Neuronal stem cell (in vitro differentiated cells): ENCODE measurements at regions not wholly inside any gene's neighbourhood (a gene's known extent, or its start where the extent isn't known, plus 50 kb on each side); places are given as distances from the start of the nearest gene placed in this dataset.

Experiments used
- DNase-seq: peaks from one replicate; pipeline ENCODE4 v3.0.0-alpha.2; 2013; ENCODE audit warnings: low spot score
- H2AFZ ChIP-seq: one replicate; pipeline ENCODE4 v1.6.1; 2013; ENCODE audit warnings: mild to moderate bottlenecking, low read length, inconsistent platforms
- H2AK5ac ChIP-seq: 2 replicates; pipeline ENCODE4 v1.6.1; 2013; ENCODE audit warnings: low read depth, mild to moderate bottlenecking, inconsistent platforms, low read length, moderate library complexity, mixed read lengths
- H2BK120ac ChIP-seq: 2 replicates; pipeline ENCODE4 v1.6.1; 2013; ENCODE audit warnings: low read depth, mild to moderate bottlenecking, inconsistent platforms, low read length, moderate library complexity, mixed read lengths
- H2BK12ac ChIP-seq: one replicate; pipeline ENCODE4 v1.6.1; 2013; ENCODE audit warnings: low read length, inconsistent platforms
- H2BK15ac ChIP-seq: 2 replicates; pipeline ENCODE4 v1.6.1; 2013; ENCODE audit warnings: mild to moderate bottlenecking, low read length, inconsistent platforms, mixed read lengths
- H2BK5ac ChIP-seq: one replicate; pipeline ENCODE4 v1.6.1; 2013; ENCODE audit warnings: inconsistent platforms, mild to moderate bottlenecking, low read length, moderate library complexity
- H3K14ac ChIP-seq: one replicate; pipeline ENCODE4 v1.6.1; 2013; ENCODE audit warnings: low read length, inconsistent platforms
- H3K18ac ChIP-seq: 2 replicates; pipeline ENCODE4 v1.6.1; 2013; ENCODE audit warnings: low read length, inconsistent platforms
- H3K23ac ChIP-seq: 2 replicates; pipeline ENCODE4 v1.6.1; 2013; ENCODE audit warnings: low read depth, mild to moderate bottlenecking, mixed read lengths, low read length, inconsistent platforms; ENCODE audit not compliant: poor library complexity
- H3K27ac ChIP-seq: replicated peaks from 3 replicates; pipeline ENCODE4 v1.5.1; 2013; ENCODE audit warnings: low read length, inconsistent platforms
- H3K27me3 ChIP-seq, 3 experiments: 2 replicates each; pipeline ENCODE4 v1.6.1; 2013; ENCODE audit warnings: low read length in 3 of 3, mild to moderate bottlenecking in 2 of 3, inconsistent platforms in 1 of 3, low read depth in 1 of 3, mixed read lengths in 1 of 3, moderate library complexity in 1 of 3; ENCODE audit not compliant: control insufficient read depth in 3 of 3, insufficient read depth in 3 of 3
- H3K36me3 ChIP-seq, 2 donors: replicated peaks in 1 of 2; 2 replicates each; pipeline ENCODE4 v1.6.1; 2013; ENCODE audit warnings: low read length in 2 of 2; ENCODE audit not compliant: control insufficient read depth in 2 of 2, insufficient read depth in 2 of 2
- H3K4ac ChIP-seq: 2 replicates; pipeline ENCODE4 v1.6.1; 2013; ENCODE audit warnings: inconsistent platforms, mild to moderate bottlenecking, low read length, moderate library complexity
- H3K4me1 ChIP-seq, 2 donors: 1 replicate in 1 of 2; 2 replicates in 1 of 2; pipeline ENCODE4 v1.6.1; 2013; ENCODE audit warnings: low read length in 2 of 2, low read depth in 1 of 2; ENCODE audit not compliant: control insufficient read depth in 2 of 2, insufficient read depth in 1 of 2
- H3K4me2 ChIP-seq: one replicate; pipeline ENCODE4 v1.6.1; 2013; ENCODE audit warnings: mild to moderate bottlenecking, low read length, inconsistent platforms; ENCODE audit not compliant: insufficient read depth, poor library complexity, severe bottlenecking
- H3K4me3 ChIP-seq, 2 donors: 2 replicates each; pipeline ENCODE4 v1.5.1; 2013; ENCODE audit warnings: low read length in 2 of 2, mild to moderate bottlenecking in 2 of 2, inconsistent platforms in 1 of 2, moderate library complexity in 1 of 2
- H3K79me1 ChIP-seq: one replicate; pipeline ENCODE4 v1.6.1; 2013; ENCODE audit warnings: low read depth, mild to moderate bottlenecking, inconsistent platforms, low read length, moderate library complexity
- H3K9ac ChIP-seq: one replicate; pipeline ENCODE4 v1.6.1; 2013; ENCODE audit warnings: mild to moderate bottlenecking, low read depth, low read length, inconsistent platforms; ENCODE audit not compliant: poor library complexity
- H3K9me3 ChIP-seq, 2 donors: replicated peaks in 1 of 2; 2 replicates each; pipeline versions ENCODE3 to v1.6.1; 2013; ENCODE audit warnings: low read length in 2 of 2, mild to moderate bottlenecking in 2 of 2, inconsistent platforms in 1 of 2, low read depth in 1 of 2, mixed read lengths in 1 of 2, moderate library complexity in 1 of 2; ENCODE audit not compliant: control insufficient read depth in 2 of 2, insufficient read depth in 1 of 2
- H4K8ac ChIP-seq: one replicate; pipeline ENCODE4 v1.6.1; 2013; ENCODE audit warnings: low read depth, mild to moderate bottlenecking, inconsistent platforms, low read length, moderate library complexity
- H4K91ac ChIP-seq: one replicate; pipeline ENCODE4 v1.6.1; 2013; ENCODE audit warnings: low read length, low read depth, mild to moderate bottlenecking, inconsistent platforms; ENCODE audit not compliant: poor library complexity
- WGBS, 2 donors: extraction: QIAGEN DNeasy Blood & Tissue Kit; methylation state at CpG; one replicate each; pipeline ENCODE4 v1.1.7; 2013; ENCODE audit warnings: missing lambda C conversion rate in 2 of 2, mixed read lengths in 1 of 2; ENCODE audit not compliant: insufficient read length in 2 of 2, insufficient replicate concordance in 1 of 2; ENCODE audit errors: extremely low coverage in 2 of 2; 5-methylcytosine and 5-hydroxymethylcytosine counted together

DNA sequence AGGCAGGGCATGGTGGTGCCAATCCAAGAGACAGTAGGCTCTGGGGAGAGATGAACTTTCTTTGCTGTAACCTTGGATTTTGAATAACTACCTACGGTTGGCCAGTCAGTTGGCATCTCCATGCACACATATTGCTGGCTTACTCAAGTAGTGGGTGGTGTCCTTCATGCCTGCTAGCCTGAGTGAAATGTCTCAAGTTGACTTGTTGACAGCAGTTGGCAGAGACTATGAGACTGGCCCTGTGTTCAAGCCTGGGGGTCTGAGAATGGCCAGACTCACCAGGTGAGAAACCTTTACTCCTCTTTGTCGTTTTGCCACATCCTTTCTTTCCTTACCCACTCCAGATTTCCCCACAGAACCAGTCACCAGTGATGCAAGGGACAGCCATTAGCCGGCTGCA is 173.3 kb downstream of the MID1IP1 start:
- H3K79me1 ChIP-seq, result no peaks in the 10 kb centered on the region
- H2BK120ac ChIP-seq, result no peak overlapping the region
- no peak overlapping the region for H2BK5ac ChIP-seq
- H3K14ac ChIP-seq, result no peak overlapping the region
- no peaks in the 10 kb centered on the region for H3K27me3 ChIP-seq
- H3K9me3 ChIP-seq, result no peaks in the 10 kb centered on the region
- no peaks in the 10 kb centered on the region for H3K36me3 ChIP-seq
- WGBS, 2 donors, result no CpG with 5 or more reads among the region's 3 CpGs
- H4K8ac ChIP-seq, result no peak overlapping the region
- no peak overlapping the region for H2AK5ac ChIP-seq
- no peak overlapping the region for H3K23ac ChIP-seq
- H3K18ac ChIP-seq, result no peak overlapping the region
- DNase-seq, result no peak
- H3K9ac ChIP-seq, result no peak overlapping the region
- no peak overlapping the region for H3K4me2 ChIP-seq
- H3K27ac ChIP-seq, result no peak overlapping the region
- no peak overlapping the region for H2BK15ac ChIP-seq
- H3K4me3 ChIP-seq, result no peak overlapping the region
- no peak overlapping the region for H3K4ac ChIP-seq
- H2AFZ ChIP-seq, result no peak overlapping the region
- no peak overlapping the region for H4K91ac ChIP-seq
- no peaks in the 10 kb centered on the region for H3K4me1 ChIP-seq
- H2BK12ac ChIP-seq, result no peak overlapping the region

DNA sequence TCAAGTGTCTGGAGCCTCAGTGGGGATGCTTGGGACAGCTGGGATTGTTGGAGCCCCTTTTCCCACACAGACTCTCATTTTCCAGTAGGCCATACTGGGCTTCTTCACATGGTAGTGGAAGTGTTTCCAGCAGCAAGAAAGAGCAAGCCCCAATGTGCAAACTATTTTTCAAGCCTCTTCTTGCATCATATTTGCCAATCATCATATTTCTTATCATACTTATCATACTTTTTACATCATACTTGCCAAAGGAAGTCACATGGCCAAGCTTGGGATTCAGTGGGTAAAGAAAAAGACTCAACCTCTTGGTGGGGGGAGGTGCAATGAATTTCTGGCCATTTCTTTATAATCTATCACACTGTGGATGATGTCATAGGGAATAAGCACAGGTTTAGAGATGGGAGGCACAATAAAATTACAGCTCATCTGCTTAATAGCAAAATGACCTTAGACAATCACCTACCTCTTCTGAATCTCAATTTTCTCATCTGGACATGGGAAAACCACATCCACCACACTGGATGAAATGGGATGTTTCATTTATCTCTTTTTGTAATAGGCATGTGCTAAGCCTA is 174.2 kb downstream of the MID1IP1 start:
- no peak overlapping the region for H3K4me3 ChIP-seq
- DNase-seq, result no peak

DNA sequence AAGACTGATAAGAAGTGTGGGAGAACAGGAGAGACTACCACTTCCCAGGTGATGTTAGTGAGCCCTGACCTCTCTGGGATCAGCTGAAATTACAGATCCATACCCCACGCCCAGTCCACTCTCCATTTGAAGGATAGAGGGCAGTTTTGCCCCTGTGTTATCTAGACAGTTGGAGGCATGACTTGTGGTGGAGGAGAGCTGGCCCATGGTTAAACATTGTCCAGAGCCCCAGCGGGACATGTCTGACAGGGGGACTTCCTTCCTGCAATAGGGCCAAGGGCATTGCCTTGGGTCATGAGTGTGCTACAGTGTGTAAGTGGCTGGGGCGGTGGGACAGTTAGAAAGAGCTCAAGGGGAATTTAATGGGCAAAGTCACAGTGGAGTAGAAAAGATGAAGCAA is 181.1 kb downstream of the MID1IP1 start:
- H3K4me3 ChIP-seq, result no peak overlapping the region
- H3K4ac ChIP-seq, result no peak overlapping the region
- H3K36me3 ChIP-seq, result no peaks in the 10 kb centered on the region
- no peak overlapping the region for H2BK120ac ChIP-seq
- H2BK15ac ChIP-seq, result no peak overlapping the region
- no peak overlapping the region for H3K23ac ChIP-seq
- H2BK12ac ChIP-seq, result no peak overlapping the region
- H3K18ac ChIP-seq, result no peak overlapping the region
- H2AFZ ChIP-seq, result no peak overlapping the region
- no peaks in the 10 kb centered on the region for H3K27me3 ChIP-seq
- WGBS, 2 donors, result no CpG with 5 or more reads among the region's 3 CpGs
- no peak overlapping the region for H3K9ac ChIP-seq
- no peak overlapping the region for H2AK5ac ChIP-seq
- H3K27ac ChIP-seq, result no peak overlapping the region
- H4K8ac ChIP-seq, result no peak overlapping the region
- H3K14ac ChIP-seq, result no peak overlapping the region
- no peak overlapping the region for H3K4me2 ChIP-seq
- H2BK5ac ChIP-seq, result no peak overlapping the region
- H3K79me1 ChIP-seq, result no peaks in the 10 kb centered on the region
- DNase-seq, result no peak
- no peak overlapping the region for H4K91ac ChIP-seq
- H3K4me1 ChIP-seq, result no peaks in the 10 kb centered on the region
- no peaks in the 10 kb centered on the region for H3K9me3 ChIP-seq

More for the DNA sequence above, 174.2 kb downstream of the MID1IP1 start:
- Histone ChIP-seq H4K91ac (no peak overlapping the region), H3K23ac (no peak overlapping the region), H3K4me1 (no peaks in the 10 kb centered on the region), H2BK12ac (no peak overlapping the region), H3K4me2 (no peak overlapping the region), H3K9ac (no peak overlapping the region), H2AFZ (no peak overlapping the region), H3K18ac (no peak overlapping the region), H3K27ac (no peak overlapping the region), H4K8ac (no peak overlapping the region), H2BK15ac (no peak overlapping the region), H3K79me1 (no peaks in the 10 kb centered on the region), H3K14ac (no peak overlapping the region), H3K36me3 (no peaks in the 10 kb centered on the region), H3K4ac (no peak overlapping the region), H2BK120ac (no peak overlapping the region), H3K27me3 (no peaks in the 10 kb centered on the region), H2BK5ac (no peak overlapping the region), H2AK5ac (no peak overlapping the region), H3K9me3 (no peaks in the 10 kb centered on the region)

DNA sequence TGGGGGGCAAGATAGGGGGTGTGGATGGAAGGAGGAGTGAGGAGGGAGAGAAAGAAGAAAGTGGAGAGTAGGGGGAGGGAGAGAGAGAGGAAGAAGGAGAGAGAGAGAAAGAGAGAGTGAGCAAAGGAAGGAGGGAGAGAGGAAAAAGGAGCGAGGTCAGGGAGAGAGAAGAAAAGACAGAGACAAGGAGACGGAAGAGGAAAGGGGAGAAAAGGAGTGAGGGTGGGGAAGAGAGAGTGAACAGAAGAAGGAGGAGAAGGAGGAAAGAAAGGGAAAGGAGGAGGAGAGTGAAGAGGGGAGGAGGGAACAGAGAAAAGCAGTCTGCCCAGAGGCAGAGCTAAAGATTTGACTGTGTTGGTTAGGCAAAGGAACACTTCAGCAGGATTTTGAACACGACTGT is 181.6 kb downstream of the MID1IP1 start:
- H3K27me3 ChIP-seq, result no peaks in the 10 kb centered on the region
- H4K91ac ChIP-seq, result no peak overlapping the region
- no peak overlapping the region for H3K23ac ChIP-seq
- no peak overlapping the region for H3K9ac ChIP-seq
- H3K14ac ChIP-seq, result no peak overlapping the region
- H2BK15ac ChIP-seq, result no peak overlapping the region
- no peak overlapping the region for H3K18ac ChIP-seq
- H3K4me3 ChIP-seq, result no peak overlapping the region
- no peak for DNase-seq
- no CpG with 5 or more reads among the region's 3 CpGs for WGBS, 2 donors
- H3K9me3 ChIP-seq, result no peaks in the 10 kb centered on the region
- no peak overlapping the region for H3K4ac ChIP-seq
- H3K36me3 ChIP-seq, result no peaks in the 10 kb centered on the region
- no peak overlapping the region for H2BK5ac ChIP-seq
- H3K4me2 ChIP-seq, result no peak overlapping the region
- no peak overlapping the region for H2AFZ ChIP-seq
- no peak overlapping the region for H4K8ac ChIP-seq
- H2BK12ac ChIP-seq, result no peak overlapping the region
- no peak overlapping the region for H2AK5ac ChIP-seq
- H2BK120ac ChIP-seq, result no peak overlapping the region
- no peaks in the 10 kb centered on the region for H3K79me1 ChIP-seq
- H3K4me1 ChIP-seq, result no peaks in the 10 kb centered on the region
- H3K27ac ChIP-seq, result no peak overlapping the region
